DND-41 (cell line): ENCODE measurements at regions not wholly inside any gene's neighbourhood (a gene's known extent, or its start where the extent isn't known, plus 50 kb on each side); places are given as distances from the start of the nearest gene placed in this dataset.

Experiments
- ATAC-seq: fragments of 200-7000 bp; cut with Tn5 transposase; 3 replicates; pipeline ENCODE4 v1.9.1; 2021; ENCODE audit warnings: low read depth; ENCODE audit not compliant: insufficient read depth
- DNase-seq: peaks from one replicate; pipeline ENCODE4 v3.0.0-alpha.2; 2020
- H2AFZ ChIP-seq: 2 replicates; pipeline ENCODE4 v1.6.0; 2012; ENCODE audit warnings: low read depth, low read length
- H3K27ac ChIP-seq: 2 replicates; pipeline ENCODE4 v1.5.1; 2012; ENCODE audit warnings: low read length, inconsistent platforms
- H3K27me3 ChIP-seq: fragments of 200-600 bp; sonication (generic); 2 replicates; pipeline ENCODE4 v1.6.0; 2012; ENCODE audit warnings: low read length, mild to moderate bottlenecking, inconsistent platforms; ENCODE audit not compliant: insufficient read depth, poor library complexity
- H3K36me3 ChIP-seq: 2 replicates; pipeline ENCODE4 v1.5.1; 2012; ENCODE audit warnings: low read length, inconsistent platforms; ENCODE audit not compliant: insufficient read depth
- H3K4me1 ChIP-seq: 2 replicates; pipeline ENCODE4 v1.5.1; 2012; ENCODE audit warnings: mild to moderate bottlenecking, low read length; ENCODE audit not compliant: insufficient read depth
- H3K4me2 ChIP-seq: 2 replicates; pipeline ENCODE4 v1.6.0; 2012; ENCODE audit warnings: mild to moderate bottlenecking, moderate library complexity, low read length, inconsistent platforms; ENCODE audit not compliant: insufficient read depth
- H3K4me3 ChIP-seq, 2 experiments: fragments of 200-600 bp in 1 of 2; shearing (Covaris generic) in 1 of 2; 2 replicates each; pipeline ENCODE4 v1.5.1; 2012 to 2016; ENCODE audit warnings: inconsistent platforms in 2 of 2, low read length in 2 of 2, mild to moderate bottlenecking in 2 of 2, low read depth in 1 of 2, moderate library complexity in 1 of 2
- H3K79me2 ChIP-seq: 2 replicates; pipeline ENCODE4 v1.6.0; 2012; ENCODE audit warnings: low read length, inconsistent platforms; ENCODE audit not compliant: insufficient read depth
- H3K9ac ChIP-seq: 2 replicates; pipeline ENCODE4 v1.6.0; 2012; ENCODE audit warnings: low read depth, mild to moderate bottlenecking, inconsistent platforms, low read length, moderate library complexity
- H3K9me3 ChIP-seq: 2 replicates; pipeline ENCODE4 v1.5.1; 2012; ENCODE audit warnings: low read length, moderate library complexity, mild to moderate bottlenecking, inconsistent platforms; ENCODE audit not compliant: insufficient read depth, severe bottlenecking
- H4K20me1 ChIP-seq: 2 replicates; pipeline ENCODE4 v1.6.0; 2012; ENCODE audit warnings: low read length; ENCODE audit not compliant: insufficient read depth
- CTCF ChIP-seq: IDR thresholded peaks from 2 replicates; pipeline ENCODE4 v1.5.1; 2012; ENCODE audit warnings: borderline replicate concordance, low read length, moderate library complexity, mild to moderate bottlenecking; ENCODE audit not compliant: poor library complexity, severe bottlenecking; ENCODE audit errors: extremely low read depth
- EZH2 ChIP-seq: IDR thresholded peaks from 3 replicates; pipeline ENCODE4 v1.6.1; 2012; ENCODE audit warnings: borderline replicate concordance, low read depth, mild to moderate bottlenecking, moderate library complexity, low read length, inconsistent platforms; ENCODE audit not compliant: severe bottlenecking

- Histone ChIP-seq H3K4me1 (no peaks in the 10 kb centered on the region), H3K4me3 (no peak overlapping the region), H3K9me3 (no peaks in the 10 kb centered on the region), H3K36me3 (no peaks in the 10 kb centered on the region), H3K79me2 (no peaks in the 10 kb centered on the region), H3K27me3 (peaks cover 13% of the 10 kb centered on the region), H3K27ac (no peak overlapping the region), H3K4me2 (no peak overlapping the region), H4K20me1 (no peaks in the 10 kb centered on the region), H3K9ac (no peak overlapping the region), H2AFZ (no peak overlapping the region)
- no peak for DNase-seq
- TF ChIP-seq CTCF (no peak), EZH2 (no peak)
- no peak for ATAC-seq
These were observed 202.7 kb upstream of the MVB12B start for GRCh38 chr9:126123927-126124326.

- Histone ChIP-seq H3K9ac (no peak overlapping the region), H3K79me2 (no peaks in the 10 kb centered on the region), H3K9me3 (no peaks in the 10 kb centered on the region), H3K27me3 (peaks cover 13% of the 10 kb centered on the region), H3K4me1 (no peaks in the 10 kb centered on the region), H3K4me3 (no peak overlapping the region), H3K4me2 (no peak overlapping the region), H3K27ac (no peak overlapping the region), H4K20me1 (no peaks in the 10 kb centered on the region), H3K36me3 (no peaks in the 10 kb centered on the region), H2AFZ (no peak overlapping the region)
- ATAC-seq (no peak), DNase-seq (no peak)
- TF ChIP-seq EZH2, result no peak
- TF ChIP-seq CTCF, result no peak
These were observed 201.5 kb upstream of the MVB12B start for GRCh38 chr9:126125177-126125576.

- no peaks in the 10 kb centered on the region for H3K36me3 ChIP-seq
- no peak overlapping the region for H2AFZ ChIP-seq
- H3K9ac ChIP-seq, result no peak overlapping the region
- H3K4me1 ChIP-seq, result no peaks in the 10 kb centered on the region
- ATAC-seq, result no peak
- no peaks in the 10 kb centered on the region for H3K9me3 ChIP-seq
- no peak overlapping the region for H3K27ac ChIP-seq
- H3K4me3 ChIP-seq, result no peak overlapping the region
- peaks cover 13% of the 10 kb centered on the region for H3K27me3 ChIP-seq
- TF ChIP-seq CTCF (no peak), EZH2 (no peak)
- no peaks in the 10 kb centered on the region for H4K20me1 ChIP-seq
- H3K79me2 ChIP-seq, result no peaks in the 10 kb centered on the region
- no peak overlapping the region for H3K4me2 ChIP-seq
- no peak for DNase-seq
These were observed 201.1 kb upstream of the MVB12B start for GRCh38 chr9:126125577-126125976.

GRCh38 chr9:126125992-126126409 lies 200.6 kb upstream of the MVB12B start:
- H3K4me2 ChIP-seq, result no peak overlapping the region
- no peaks in the 10 kb centered on the region for H3K36me3 ChIP-seq
- no peak for ATAC-seq
- no peaks in the 10 kb centered on the region for H4K20me1 ChIP-seq
- peaks cover 13% of the 10 kb centered on the region for H3K27me3 ChIP-seq
- H2AFZ ChIP-seq, result no peak overlapping the region
- H3K79me2 ChIP-seq, result no peaks in the 10 kb centered on the region
- TF ChIP-seq EZH2 (no peak), CTCF (no peak)
- H3K9me3 ChIP-seq, result no peaks in the 10 kb centered on the region
- no peak overlapping the region for H3K27ac ChIP-seq
- H3K4me3 ChIP-seq, result no peak overlapping the region
- no peak overlapping the region for H3K9ac ChIP-seq
- DNase-seq, result no peak
- H3K4me1 ChIP-seq, result no peaks in the 10 kb centered on the region
